ENCODE measurements at regions not wholly inside any gene's neighbourhood (a gene's known extent, or its start where the extent isn't known, plus 50 kb on each side); places are given as distances from the start of the nearest gene placed in this dataset.
"Not testable (repeated sequence)": the region's sequence is repeated elsewhere in the genome, so short reads cannot be mapped to it uniquely, and the experiment has no call there.

DNA sequence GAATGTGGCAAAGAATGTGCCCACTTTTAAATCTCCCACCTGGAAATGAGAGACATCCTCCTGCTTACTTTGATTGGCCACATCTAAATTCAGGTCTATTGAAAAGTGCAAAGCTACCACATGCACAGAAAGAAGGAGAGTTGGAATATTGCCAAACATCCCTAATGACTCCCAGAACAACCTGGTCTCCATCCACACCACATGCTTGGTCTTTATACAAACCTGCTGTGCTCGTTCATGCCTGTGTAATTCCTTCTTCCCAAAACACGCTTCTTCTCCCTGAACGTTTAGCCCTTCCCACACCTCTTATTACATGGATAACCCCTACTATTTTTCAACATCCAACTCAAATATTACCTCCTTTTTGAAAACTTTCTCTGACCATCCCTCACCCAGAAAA lies 66.2 kb upstream of the BCL2L14 start:
- DNase-seq (ENCODE audit: low read depth) = no peak
- TF ChIP-seq, protein P1, sequence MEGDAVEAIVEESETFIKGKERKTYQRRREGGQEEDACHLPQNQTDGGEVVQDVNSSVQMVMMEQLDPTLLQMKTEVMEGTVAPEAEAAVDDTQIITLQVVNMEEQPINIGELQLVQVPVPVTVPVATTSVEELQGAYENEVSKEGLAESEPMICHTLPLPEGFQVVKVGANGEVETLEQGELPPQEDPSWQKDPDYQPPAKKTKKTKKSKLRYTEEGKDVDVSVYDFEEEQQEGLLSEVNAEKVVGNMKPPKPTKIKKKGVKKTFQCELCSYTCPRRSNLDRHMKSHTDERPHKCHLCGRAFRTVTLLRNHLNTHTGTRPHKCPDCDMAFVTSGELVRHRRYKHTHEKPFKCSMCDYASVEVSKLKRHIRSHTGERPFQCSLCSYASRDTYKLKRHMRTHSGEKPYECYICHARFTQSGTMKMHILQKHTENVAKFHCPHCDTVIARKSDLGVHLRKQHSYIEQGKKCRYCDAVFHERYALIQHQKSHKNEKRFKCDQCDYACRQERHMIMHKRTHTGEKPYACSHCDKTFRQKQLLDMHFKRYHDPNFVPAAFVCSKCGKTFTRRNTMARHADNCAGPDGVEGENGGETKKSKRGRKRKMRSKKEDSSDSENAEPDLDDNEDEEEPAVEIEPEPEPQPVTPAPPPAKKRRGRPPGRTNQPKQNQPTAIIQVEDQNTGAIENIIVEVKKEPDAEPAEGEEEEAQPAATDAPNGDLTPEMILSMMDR (IDR thresholded peaks at IDR 0.05; ENCODE audit: insufficient read depth, low read depth, low read length) = no peak
- H3K4me3 ChIP-seq (ENCODE audit: low read depth, low read length) = no peak overlapping the region

DNA sequence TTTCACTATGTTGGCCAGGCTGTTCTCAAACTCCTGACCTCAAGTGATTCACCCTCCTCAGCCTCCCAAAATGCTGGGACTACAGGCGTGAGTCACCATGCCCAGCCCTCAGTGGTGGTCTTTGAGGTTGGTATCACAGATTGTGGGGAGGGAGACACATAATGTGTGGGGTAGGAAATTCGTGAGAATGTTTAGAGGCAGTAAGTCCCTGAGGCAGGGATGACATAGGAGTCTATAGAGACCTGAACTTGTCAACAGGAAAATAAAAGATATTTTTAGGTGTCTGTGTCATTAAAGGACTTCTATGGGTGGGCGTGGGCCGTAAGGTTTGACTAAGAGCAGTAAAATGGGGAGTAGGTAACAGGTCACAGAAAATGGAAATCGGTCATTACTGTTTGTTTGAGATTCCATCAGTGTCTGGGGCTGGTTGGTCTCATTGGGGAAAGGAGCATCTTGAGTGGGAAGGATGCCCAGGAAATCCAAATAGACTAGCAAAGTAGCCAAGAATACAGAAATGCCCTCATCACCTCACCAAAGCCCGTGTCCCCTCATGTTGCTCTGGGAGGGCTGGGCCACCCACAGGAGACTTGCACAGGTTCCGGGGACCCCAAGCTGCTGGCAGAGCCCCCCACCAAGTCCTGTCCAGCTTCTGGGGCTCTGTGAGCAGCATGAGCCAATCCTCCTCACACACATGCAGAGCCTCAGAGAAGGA lies 63.6 kb upstream of the BCL2L14 start:
- TF ChIP-seq, protein P1 (IDR thresholded peaks at IDR 0.05; ENCODE audit: insufficient read depth, low read depth, low read length) = no peak
- no peak for DNase-seq (ENCODE audit: low read depth)
- H3K4me3 ChIP-seq (ENCODE audit: low read depth, low read length) = no peak overlapping the region

DNA sequence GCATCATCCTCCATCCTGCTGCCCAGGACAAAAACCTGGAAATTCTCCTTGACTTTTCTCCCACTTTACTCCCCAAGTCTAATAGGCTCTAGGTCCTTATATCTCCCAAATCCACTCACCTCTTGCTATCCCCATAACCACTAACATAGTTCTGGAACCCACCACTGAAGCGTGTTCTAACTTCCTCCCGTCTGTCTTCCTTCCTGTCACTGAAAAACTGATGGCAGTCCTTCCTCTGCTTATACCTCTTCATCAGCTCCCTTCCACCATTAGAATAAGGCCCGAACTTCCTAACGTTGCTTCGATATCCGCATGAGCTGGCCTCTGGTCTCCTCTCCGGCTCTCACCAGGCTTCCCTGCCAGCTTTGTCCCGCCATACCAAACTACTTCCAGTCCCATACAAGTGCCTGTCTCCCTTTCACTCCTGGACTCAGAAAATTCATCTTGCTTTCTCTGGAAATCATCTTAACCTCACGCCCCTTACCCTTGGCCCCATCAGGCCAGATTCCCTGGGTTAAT lies 63.0 kb upstream of the BCL2L14 start:
- H3K4me3 ChIP-seq (ENCODE audit: low read depth, low read length) = no peak overlapping the region
- TF ChIP-seq, protein P1 (IDR thresholded peaks at IDR 0.05; ENCODE audit: insufficient read depth, low read depth, low read length) = no peak
- DNase-seq (ENCODE audit: low read depth) = no peak

DNA sequence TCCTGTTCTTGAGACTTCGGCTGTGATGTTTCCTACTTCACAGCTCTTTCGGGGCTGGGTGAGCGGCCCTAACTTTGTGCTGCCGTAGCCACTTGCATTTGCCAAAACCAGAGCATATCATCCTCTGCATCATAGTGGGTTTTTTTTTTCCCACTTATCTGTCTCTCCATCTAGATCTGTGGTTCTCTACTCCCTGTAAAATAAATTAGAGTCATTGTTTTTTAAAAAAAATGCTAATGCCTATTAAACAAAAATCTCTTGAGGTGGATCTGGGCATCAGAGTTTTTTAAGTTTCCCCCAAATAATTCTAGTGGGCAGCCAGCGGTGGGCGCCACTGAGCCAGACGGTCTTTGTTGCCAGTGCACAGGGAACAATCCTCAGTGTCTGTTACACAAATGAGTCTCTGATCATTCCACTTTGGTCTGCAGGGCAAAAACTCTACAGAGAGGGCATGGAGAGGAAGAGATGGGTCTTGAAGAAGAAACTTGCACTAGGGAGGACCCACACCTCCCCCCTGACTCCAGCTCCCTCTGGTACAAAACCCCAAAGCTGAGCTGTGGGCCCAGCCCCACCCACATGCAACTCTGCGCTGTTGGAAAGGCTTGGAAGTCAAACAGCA lies 62.4 kb upstream of the BCL2L14 start:
- no peak for DNase-seq (ENCODE audit: low read depth)
- H3K4me3 ChIP-seq (ENCODE audit: low read depth, low read length) = no peak overlapping the region
- TF ChIP-seq, protein P1 (IDR thresholded peaks at IDR 0.05; ENCODE audit: insufficient read depth, low read depth, low read length) = peak; percentile 40

DNA sequence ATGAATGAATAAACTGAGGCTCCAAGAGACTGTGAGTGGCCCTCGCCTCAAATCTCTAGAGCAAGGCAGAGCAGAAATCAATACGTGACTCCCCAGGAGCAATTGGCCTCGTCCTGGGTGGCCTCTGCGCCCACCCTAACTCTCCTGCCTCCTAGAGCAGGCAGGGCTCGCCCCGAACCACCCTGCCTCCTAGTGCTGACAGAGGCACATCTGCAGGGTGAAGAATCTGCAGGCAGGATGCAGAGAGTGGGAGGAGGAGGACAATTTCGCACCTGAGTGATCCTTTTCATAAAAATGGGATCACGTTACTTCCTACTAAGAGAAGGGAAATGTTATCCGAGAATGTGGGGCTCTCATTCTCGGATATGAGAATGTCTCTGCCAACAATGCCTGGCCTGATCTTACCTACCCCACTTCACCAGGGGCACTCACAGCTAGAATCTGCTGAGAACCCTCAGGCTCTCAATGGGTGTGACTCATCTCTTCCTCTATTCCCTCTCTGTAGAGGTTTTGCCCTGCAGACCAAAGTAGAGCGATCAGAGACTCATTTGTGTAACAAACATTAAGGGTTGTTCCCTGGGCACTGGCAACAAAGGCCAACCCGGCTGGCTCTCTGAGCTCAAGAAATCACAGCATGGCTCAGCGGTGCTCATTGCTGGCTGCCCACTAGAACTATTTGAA lies 61.7 kb upstream of the BCL2L14 start:
- TF ChIP-seq, protein P1 (IDR thresholded peaks at IDR 0.05; ENCODE audit: insufficient read depth, low read depth, low read length) = peak; percentile 7
- peak; percentile 29 for DNase-seq (ENCODE audit: low read depth)
- H3K4me3 ChIP-seq (ENCODE audit: low read depth, low read length) = no peak overlapping the region

DNA sequence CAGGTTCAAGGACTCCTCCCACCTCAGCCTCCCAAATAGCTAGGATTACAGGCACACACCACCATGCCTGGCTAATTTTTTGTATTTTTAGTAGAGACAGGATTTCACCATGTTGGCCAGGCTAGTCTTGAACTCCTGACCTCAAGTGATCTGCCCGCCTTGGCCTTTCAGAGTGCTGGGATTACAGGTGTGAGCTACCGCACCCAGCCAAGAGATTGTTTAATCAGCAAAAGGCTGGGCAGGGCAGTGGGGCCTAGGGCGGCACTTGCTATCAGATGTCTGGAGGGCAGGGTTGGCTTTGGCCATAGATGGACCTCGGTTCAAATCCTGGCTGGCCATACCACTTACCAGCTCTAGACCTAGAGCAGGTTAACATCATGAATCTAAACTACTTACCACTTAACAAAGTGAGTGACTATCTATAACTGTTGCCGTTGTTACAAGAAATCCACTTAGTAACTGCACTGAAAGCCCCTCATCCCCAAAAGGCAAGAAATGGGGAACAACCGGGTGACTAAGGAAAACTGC lies 60.9 kb upstream of the BCL2L14 start:
- not testable (repeated sequence) for H3K4me3 ChIP-seq (ENCODE audit: low read depth, low read length); DNase-seq (ENCODE audit: low read depth)
